Stimulated activated CD8-positive, alpha-beta memory T cell treated with anti-CD3 and anti-CD28 coated beads, Interleukin-12 subunit alpha, Interleukin-12 subunit beta, amount 100 ng/mL, for 1 hour (primary cell): ENCODE measurements at regions not wholly inside any gene's neighbourhood (a gene's known extent, or its start where the extent isn't known, plus 50 kb on each side); places are given as distances from the start of the nearest gene placed in this dataset.
"Not testable (repeated sequence)": the region's sequence is repeated elsewhere in the genome, so short reads cannot be mapped to it uniquely, and the experiment has no call there.

ENCODE experiments used
- DNase-seq: peaks from one replicate; pipeline ENCODE4 v3.0.0-alpha.2; 2020; ENCODE audit warnings: low read depth

- DNase-seq: no peak
These were observed 366.8 kb upstream of the DPYD start for GRCh38 chr1:98287626-98288025.

- no peak for DNase-seq
These were observed 365.8 kb upstream of the DPYD start for GRCh38 chr1:98286656-98287055.

- DNase-seq: not testable (repeated sequence)
These were observed 364.5 kb upstream of the DPYD start for GRCh38 chr1:98285286-98285685.

GRCh38 chr1:98280049-98280448 lies 359.2 kb upstream of the DPYD start:
- no peak for DNase-seq

- DNase-seq: no peak
These were observed 357.2 kb upstream of the DPYD start for GRCh38 chr1:98278055-98278454.

- no peak for DNase-seq
These were observed 356.3 kb upstream of the DPYD start for GRCh38 chr1:98277118-98277517.

- DNase-seq: no peak
These were observed 355.7 kb upstream of the DPYD start for GRCh38 chr1:98276514-98276913.

GRCh38 chr1:98268316-98268715 lies 347.5 kb upstream of the DPYD start:
- DNase-seq: no peak

GRCh38 chr1:98267423-98267822 lies 346.6 kb upstream of the DPYD start:
- DNase-seq: no peak

GRCh38 chr1:98264727-98265126 lies 343.9 kb upstream of the DPYD start:
- DNase-seq: no peak

GRCh38 chr1:98260839-98261238 lies 340.0 kb upstream of the DPYD start:
- no peak for DNase-seq

- no peak for DNase-seq
These were observed 339.6 kb upstream of the DPYD start for GRCh38 chr1:98260412-98260811.

- no peak for DNase-seq
These were observed 335.9 kb upstream of the DPYD start for GRCh38 chr1:98256700-98257099.

GRCh38 chr1:98253145-98253544 lies 332.3 kb upstream of the DPYD start:
- no peak for DNase-seq

- no peak for DNase-seq
These were observed 330.7 kb upstream of the DPYD start for GRCh38 chr1:98251497-98251896.

- DNase-seq: no peak
These were observed 311.8 kb upstream of the DPYD start for GRCh38 chr1:98232678-98233077.

- DNase-seq: no peak
These were observed 301.9 kb upstream of the DPYD start for GRCh38 chr1:98222706-98223105.

GRCh38 chr1:98221923-98222322 lies 301.1 kb upstream of the DPYD start:
- no peak for DNase-seq

- no peak for DNase-seq
These were observed 296.8 kb upstream of the DPYD start for GRCh38 chr1:98217601-98218000.

- DNase-seq: no peak
These were observed 295.5 kb upstream of the DPYD start for GRCh38 chr1:98216304-98216703.

GRCh38 chr1:98211271-98211845 lies 290.5 kb upstream of the DPYD start:
- DNase-seq: no peak

- no peak for DNase-seq
These were observed 289.7 kb upstream of the DPYD start for GRCh38 chr1:98210563-98210962.

- no peak for DNase-seq
These were observed 289.2 kb upstream of the DPYD start for GRCh38 chr1:98210064-98210463.

GRCh38 chr1:98205291-98206017 lies 284.6 kb upstream of the DPYD start:
- DNase-seq: no peak
